A673 (cell line): ENCODE measurements at regions not wholly inside any gene's neighbourhood (a gene's known extent, or its start where the extent isn't known, plus 50 kb on each side); places are given as distances from the start of the nearest gene placed in this dataset.

Experiments
- CTCF ChIP-seq: fragments of 300-800, 200-600 bp; sonication (generic); conservative IDR thresholded peaks from 2 replicates; pipeline ENCODE4 v1.5.1; 2017; ENCODE audit warnings: low read depth, mild to moderate bottlenecking, antibody characterized with exemption, low read length, moderate library complexity, mixed read lengths
- EZH2 ChIP-seq: fragments of 200-600 bp; sonication (generic); IDR thresholded peaks from 2 replicates; pipeline ENCODE4 v1.6.1; 2017; ENCODE audit warnings: borderline replicate concordance, low read depth, mild to moderate bottlenecking, mixed read lengths, antibody characterized with exemption, low read length; ENCODE audit not compliant: poor library complexity, severe bottlenecking

- TF ChIP-seq EZH2 (no peak), CTCF (no peak)
Observed at GRCh38 chr16:54602666-54603065, 316.1 kb upstream of the IRX3 start.
